HepG2 (cell line): ENCODE measurements at regions not wholly inside any gene's neighbourhood (a gene's known extent, or its start where the extent isn't known, plus 50 kb on each side); places are given as distances from the start of the nearest gene placed in this dataset.

ENCODE experiments used
- ATAC-seq: fragments of 200-7000 bp; cut with Tn5 transposase; 3 replicates; pipeline ENCODE4 v1.9.1; 2020; ENCODE audit warnings: mild to moderate bottlenecking, moderate library complexity
- BruUV-seq: library from RNA; stranded (reverse); fragments of 400-500 nt; replicated peaks from 2 replicates; lab custom pipeline; 2021; lab: Mats Ljungman, UMichigan
- CTCF ChIA-PET: fragments of 300-600 bp; formaldehyde crosslinking; extraction: SDS; loops from one replicate; lab custom pipeline; 2021; ENCODE audit warnings: low total read pairs, inconsistent platforms, low intra/inter-chr PET ratio; lab: Yijun Ruan, JAX
- POLR2A ChIA-PET: fragments of 350-600 bp; sonication (Branson Sonifier 250); formaldehyde crosslinking; loops from one replicate; lab custom pipeline; 2020; ENCODE audit warnings: antibody characterized with exemption, inconsistent platforms; lab: Yijun Ruan, JAX
- DNase-seq: peaks from one replicate; pipeline ENCODE4 v3.0.0-alpha.2; 2015; ENCODE audit warnings: low spot score
- FAIRE-seq: peaks from 3 replicates; lab custom pipeline; 2011; peaks lifted over from hg19 to GRCh38; lab: Jason Lieb, UNC
- H2AFZ ChIP-seq: one replicate; pipeline ENCODE4 v1.6.1; 2011; ENCODE audit warnings: low read length, inconsistent platforms
- H3K27ac ChIP-seq: fragments of 300-600 bp; 3 replicates; pipeline ENCODE4 v1.8.0; 2011; ENCODE audit warnings: mixed run types, mild to moderate bottlenecking, mixed read lengths, low read length, inconsistent platforms; ENCODE audit not compliant: insufficient read depth; ENCODE audit errors: extremely low read length
- H3K27me3 ChIP-seq, 2 experiments: fragments of 200-600 bp in 1 of 2; 2 replicates in 1 of 2; 3 replicates in 1 of 2; pipeline versions ENCODE4 v1.6.0 to v1.8.0; 2011; ENCODE audit warnings: low read length in 2 of 2, mild to moderate bottlenecking in 2 of 2, moderate library complexity in 2 of 2, inconsistent platforms in 1 of 2; ENCODE audit not compliant: insufficient read depth in 2 of 2, control insufficient read depth in 1 of 2
- H3K36me3 ChIP-seq, 2 experiments: fragments of 200-600 bp in 1 of 2; replicated peaks in 1 of 2; 2 replicates in 1 of 2; 3 replicates in 1 of 2; pipeline versions ENCODE4 v1.5.1 to v1.8.0; 2011; ENCODE audit warnings: low read length in 2 of 2, inconsistent platforms in 1 of 2; ENCODE audit not compliant: insufficient read depth in 2 of 2, control insufficient read depth in 1 of 2
- H3K4me1 ChIP-seq: 2 replicates; pipeline ENCODE4 v1.5.1; 2012; ENCODE audit warnings: low read length, inconsistent platforms; ENCODE audit not compliant: insufficient read depth
- H3K4me2 ChIP-seq: 2 replicates; pipeline ENCODE4 v1.6.0; 2011; ENCODE audit warnings: low read depth, low read length, inconsistent platforms
- H3K4me3 ChIP-seq, 3 experiments: fragments of 200-600 bp in 1 of 3; sonication (generic), shearing (Covaris generic) in 1 of 3; replicated peaks in 1 of 3; 2 replicates each; pipeline ENCODE4 v1.5.1; 2011 to 2016; ENCODE audit warnings: low read length in 3 of 3, inconsistent platforms in 2 of 3, low read depth in 2 of 3, mild to moderate bottlenecking in 2 of 3, control low read depth in 1 of 3, mixed read lengths in 1 of 3; ENCODE audit not compliant: insufficient read depth in 1 of 3
- H3K79me2 ChIP-seq: one replicate; pipeline ENCODE4 v1.6.1; 2011; ENCODE audit warnings: low read length, inconsistent platforms; ENCODE audit not compliant: insufficient read depth
- H3K9ac ChIP-seq: 2 replicates; pipeline ENCODE4 v1.6.0; 2011; ENCODE audit warnings: mild to moderate bottlenecking, low read depth, low read length, inconsistent platforms; ENCODE audit not compliant: insufficient read depth
- H3K9me3 ChIP-seq: 2 replicates; pipeline ENCODE4 v1.5.1; 2012; ENCODE audit warnings: mild to moderate bottlenecking, low read length
- H4K20me1 ChIP-seq: 2 replicates; pipeline ENCODE4 v1.6.0; 2011; ENCODE audit warnings: inconsistent platforms, mild to moderate bottlenecking, low read length, moderate library complexity; ENCODE audit not compliant: insufficient read depth
- AHDC1 ChIP-seq: sonication (generic); formaldehyde crosslinking; IDR thresholded peaks from 2 replicates; pipeline ENCODE4 v1.5.1; 2020; ENCODE audit warnings: mild to moderate bottlenecking, missing genetic modification reagents, borderline replicate concordance
- ARID4A ChIP-seq: sonication (generic); formaldehyde crosslinking; IDR thresholded peaks from 2 replicates; pipeline ENCODE4 v1.5.0; 2020; ENCODE audit warnings: mild to moderate bottlenecking, missing genetic modification reagents, borderline replicate concordance
- CEBPB ChIP-seq: IDR thresholded peaks from 2 replicates; pipeline ENCODE4 v1.6.1; 2011; ENCODE audit warnings: low read depth, low read length, improper control_type of control experiment, borderline replicate concordance
- CHD2 ChIP-seq: IDR thresholded peaks from 2 replicates; pipeline ENCODE4 v1.6.1; 2011; ENCODE audit warnings: low read depth, low read length, improper control_type of control experiment
- CREBL2 ChIP-seq: sonication (generic); formaldehyde crosslinking; IDR thresholded peaks from 2 replicates; pipeline ENCODE4 v1.8.1; 2023; ENCODE audit warnings: missing genetic modification reagents, mild to moderate bottlenecking, borderline replicate concordance
- HDAC1 ChIP-seq: sonication (generic); formaldehyde crosslinking; IDR thresholded peaks from 2 replicates; pipeline ENCODE4 v1.5.1; 2020; ENCODE audit warnings: mild to moderate bottlenecking, missing genetic modification reagents
- RBM22 ChIP-seq: fragments of 200-400 bp; formaldehyde crosslinking; optimal IDR thresholded peaks from 2 replicates; pipeline ENCODE3; 2017; ENCODE audit warnings: mild to moderate bottlenecking, low read length, moderate library complexity
- SRSF4 ChIP-seq: fragments of 200-400 bp; formaldehyde crosslinking; IDR thresholded peaks from one replicate; pipeline ENCODE4 v1.6.1; 2018; ENCODE audit warnings: mild to moderate bottlenecking, low read depth, low read length, moderate library complexity; ENCODE audit not compliant: poor library complexity, severe bottlenecking
- ZNF839 ChIP-seq: sonication (generic); formaldehyde crosslinking; IDR thresholded peaks from 2 replicates; pipeline ENCODE4 v1.4.0; 2020; ENCODE audit warnings: missing genetic modification reagents, mild to moderate bottlenecking, borderline replicate concordance
- WGBS: methylation state at CpG from one replicate; pipeline ENCODE4 v1.1.6; 2017; ENCODE audit warnings: low lambda C conversion rate; 5-methylcytosine and 5-hydroxymethylcytosine counted together
- in situ Hi-C: cut with HindIII; loops from 2 replicates; pipeline ENCODE4 v1.10.0; 2017; ENCODE audit warnings: low pct_unique_long_range_greater_than_20kb; ENCODE audit not compliant: extremely low pct_ligation_motif_present
- intact Hi-C: fragments of 100-400 bp; cut with micrococcal nuclease; formaldehyde crosslinking; loops from one replicate; pipeline ENCODE4 v1.10.0; 2022; ENCODE audit not compliant: unreplicated experiment

- in situ Hi-C loops: no loop called here
- 1% methylated on average over 2 of the region's 2 CpGs for WGBS
These were observed 314.4 kb downstream of the GRB14 start for GRCh38 chr2:164306872-164307271.

GRCh38 chr2:164302786-164303185 is 318.5 kb downstream of the GRB14 start:
- ChIA-PET CTCF (no interaction called here), POLR2A (no interaction called here)
- no peak overlapping the region for H2AFZ ChIP-seq
- no peaks in the 10 kb centered on the region for H3K4me1 ChIP-seq
- no peaks in the 10 kb centered on the region for H3K27me3 ChIP-seq
- no peak overlapping the region for H3K27ac ChIP-seq
- in situ Hi-C loops (no loop called here), intact Hi-C loops (no loop called here)
- ATAC-seq: no peak
- FAIRE-seq: no peak
- 10% methylated on average over 4 of the region's 4 CpGs for WGBS
- no peak overlapping the region for H3K4me2 ChIP-seq
- no peak for DNase-seq
- H3K4me3 ChIP-seq: no peak overlapping the region
- H4K20me1 ChIP-seq: no peaks in the 10 kb centered on the region
- no peaks in the 10 kb centered on the region for H3K9me3 ChIP-seq
- H3K79me2 ChIP-seq: no peaks in the 10 kb centered on the region
- no peaks in the 10 kb centered on the region for H3K36me3 ChIP-seq
- BruUV-seq: no TSS peak
- no peak overlapping the region for H3K9ac ChIP-seq
- TF ChIP-seq SRSF4 (no peak), RBM22 (no peak), CHD2 (no peak), AHDC1 (no peak), CREBL2 (CRISPR knock-in tag) (no peak), HDAC1 (CRISPR knock-in tag) (no peak), ARID4A (CRISPR knock-in tag) (no peak)

More at GRCh38 chr2:164306872-164307271, 314.4 kb downstream of the GRB14 start:
- ATAC-seq (no peak), FAIRE-seq (no peak), DNase-seq (no peak)
- H4K20me1 ChIP-seq: no peaks in the 10 kb centered on the region
- H3K9me3 ChIP-seq: no peaks in the 10 kb centered on the region
- H3K4me1 ChIP-seq: no peaks in the 10 kb centered on the region
- H3K27ac ChIP-seq: no peak overlapping the region
- BruUV-seq: no TSS peak
- H3K4me3 ChIP-seq: no peak overlapping the region
- ChIA-PET POLR2A (no interaction called here), CTCF (no interaction called here)
- no peaks in the 10 kb centered on the region for H3K36me3 ChIP-seq
- no peak overlapping the region for H3K4me2 ChIP-seq
- no peak overlapping the region for H3K9ac ChIP-seq
- no peak for TF ChIP-seq ZNF839 (CRISPR knock-in tag)
- peak; percentile 51; the same call in 1 of the 2 replicates for TF ChIP-seq CEBPB
- intact Hi-C loops: no loop called here
- H2AFZ ChIP-seq: no peak overlapping the region
- no peaks in the 10 kb centered on the region for H3K27me3 ChIP-seq
- H3K79me2 ChIP-seq: no peaks in the 10 kb centered on the region
